RWPE1 (cell line): ENCODE measurements at regions not wholly inside any gene's neighbourhood (a gene's known extent, or its start where the extent isn't known, plus 50 kb on each side); places are given as distances from the start of the nearest gene placed in this dataset.

ENCODE experiments used
- CTCF ChIA-PET: fragments of 350-600 bp; sonication (Branson Sonifier 250); formaldehyde crosslinking; extraction: SDS; loops from one replicate; lab custom pipeline; 2021; lab: Yijun Ruan, JAX
- POLR2A ChIA-PET: fragments of 400-600 bp; formaldehyde crosslinking; extraction: SDS; loops from one replicate; lab custom pipeline; 2020; ENCODE audit warnings: antibody characterized with exemption; ENCODE audit not compliant: low non-redundant PET; lab: Yijun Ruan, JAX
- DNase-seq: peaks from one replicate; pipeline ENCODE4 v3.0.0; 2012; ENCODE audit warnings: low spot score
- H3K27ac ChIP-seq: fragments of 450-650 bp; 2 replicates; pipeline ENCODE4 v1.5.1; 2017
- CTCF ChIP-seq: fragments of 450-650 bp; conservative IDR thresholded peaks from 2 replicates; pipeline ENCODE4 v1.5.1; 2017; ENCODE audit warnings: low read depth, mild to moderate bottlenecking

- DNase-seq = no peak
- ChIA-PET CTCF (no interaction called here), POLR2A (no interaction called here)
- no peak overlapping the region for H3K27ac ChIP-seq
- TF ChIP-seq CTCF = no peak
Observed at GRCh38 chr5:143660625-143661024, 151.3 kb upstream of the HMHB1 start.

- DNase-seq = peak; percentile 54
- CTCF ChIA-PET = interaction anchor here (0.5 kb wide), 1 partner anchor 33 kb away, joined by 5 read pairs; no protein-coding TSS in a partner anchor
- H3K27ac ChIP-seq = no peak overlapping the region
- POLR2A ChIA-PET = no interaction called here
- no peak for TF ChIP-seq CTCF
Observed at GRCh38 chr5:143659599-143660238, 152.2 kb upstream of the HMHB1 start.

- DNase-seq = no peak
- no peak for TF ChIP-seq CTCF
- ChIA-PET CTCF (interaction anchor here (0.6 kb wide), 1 partner anchor 911 kb away, joined by 3 read pairs; no protein-coding TSS in a partner anchor), POLR2A (no interaction called here)
- no peak overlapping the region for H3K27ac ChIP-seq
Observed at GRCh38 chr5:143658956-143659355, 153.0 kb upstream of the HMHB1 start.

- TF ChIP-seq CTCF = no peak
- POLR2A ChIA-PET = no interaction called here
- H3K27ac ChIP-seq = no peak overlapping the region
- CTCF ChIA-PET = interaction anchor here (0.6 to 1.0 kb wide), 2 partner anchors 239 to 470 kb away, joined by 3 to 5 read pairs; no protein-coding TSS in a partner anchor
- no peak for DNase-seq
Observed at GRCh38 chr5:143657647-143658285, 154.2 kb upstream of the HMHB1 start.

GRCh38 chr5:143653766-143654282, 158.1 kb upstream of the HMHB1 start:
- no peak for TF ChIP-seq CTCF
- H3K27ac ChIP-seq = no peak overlapping the region
- CTCF ChIA-PET = no interaction called here
- no peak for DNase-seq
- POLR2A ChIA-PET = no interaction called here

GRCh38 chr5:143653256-143653655, 158.7 kb upstream of the HMHB1 start:
- peak; percentile 60 for DNase-seq
- ChIA-PET CTCF (no interaction called here), POLR2A (no interaction called here)
- H3K27ac ChIP-seq = no peak overlapping the region
- no peak for TF ChIP-seq CTCF
